Esophagus muscularis mucosa (tissue), 3 donors: ENCODE measurements at regions not wholly inside any gene's neighbourhood (a gene's known extent, or its start where the extent isn't known, plus 50 kb on each side); places are given as distances from the start of the nearest gene placed in this dataset.

ENCODE experiments used
- CTCF ChIP-seq, 3 experiments: fragments of 200-600 bp in 2 of 3; fragments of 450-650 bp in 1 of 3; sonication (generic) in 2 of 3; IDR thresholded peaks; one replicate each; pipeline ENCODE4 v1.5.1; 2017 to 2019; ENCODE audit warnings: antibody characterized with exemption in 3 of 3, mild to moderate bottlenecking in 2 of 3, moderate library complexity in 1 of 3
- POLR2A ChIP-seq: fragments of 450-650 bp; IDR thresholded peaks from one replicate; pipeline ENCODE4 v1.6.1; 2017; ENCODE audit warnings: antibody characterized with exemption, moderate library complexity, mild to moderate bottlenecking, low read depth
- POLR2AphosphoS5 ChIP-seq, 2 donors: sonication (generic); formaldehyde crosslinking; IDR thresholded peaks; one replicate each; pipeline ENCODE4 v1.6.1; 2017; ENCODE audit warnings: antibody characterized with exemption in 2 of 2

- TF ChIP-seq CTCF (IDR thresholded peaks at IDR 0.05) (no peak), POLR2AphosphoS5 (IDR thresholded peaks at IDR 0.05) (no peak), POLR2A (no peak)
Measured at GRCh38 chr1:115201598-115201997, 112.3 kb upstream of the TSPAN2 start.
